ENCODE measurements at regions not wholly inside any gene's neighbourhood (a gene's known extent, or its start where the extent isn't known, plus 50 kb on each side); places are given as distances from the start of the nearest gene placed in this dataset.

GRCh38 chr3:21357241-21357640 is 393.8 kb downstream of the ZNF385D start:
- Mint-ChIP-seq H3K4me1 (ENCODE audit: low read depth in 2 of 2) (no peaks in the 10 kb centered on the region), H3K9me3 (peaks cover 13% of the 10 kb centered on the region), H3K27ac (no peak overlapping the region), H3K4me3 (no peak overlapping the region), H3K27me3 (no peaks in the 10 kb centered on the region), H3K36me3 (no peaks in the 10 kb centered on the region)
- no peak for ATAC-seq
- DNase-seq (ENCODE audit: low spot score) = no peak

DNA sequence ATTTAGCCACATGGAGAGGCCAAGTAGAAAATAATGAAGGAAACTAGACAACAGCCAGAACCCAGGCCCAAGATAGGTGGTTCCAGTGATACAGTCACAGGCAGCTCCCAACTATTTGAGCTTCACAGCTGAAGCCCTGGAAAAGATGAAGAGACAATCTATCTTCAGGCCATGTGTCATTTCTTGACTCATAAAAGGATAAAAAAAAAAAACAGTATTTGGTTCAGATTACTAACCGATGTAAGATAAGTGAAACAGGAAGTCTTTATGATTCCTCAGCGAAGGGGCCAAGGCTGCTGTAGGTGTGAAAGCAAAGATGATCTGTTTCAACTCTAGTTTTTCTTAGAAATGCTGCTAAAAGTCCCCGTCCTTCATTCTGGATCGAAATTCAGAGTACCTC is 394.6 kb downstream of the ZNF385D start:
- Mint-ChIP-seq H3K4me1 (ENCODE audit: low read depth in 2 of 2) (no peaks in the 10 kb centered on the region), H3K27me3 (no peaks in the 10 kb centered on the region), H3K4me3 (no peak overlapping the region), H3K27ac (no peak overlapping the region), H3K36me3 (no peaks in the 10 kb centered on the region), H3K9me3 (peaks cover 11% of the 10 kb centered on the region)
- DNase-seq (ENCODE audit: low spot score) (no peak), ATAC-seq (no peak)

GRCh38 chr3:21345382-21345976 is 405.5 kb downstream of the ZNF385D start:
- Mint-ChIP-seq H3K4me1 (ENCODE audit: low read depth in 2 of 2) (no peaks in the 10 kb centered on the region), H3K9me3 (peaks cover 19% of the 10 kb centered on the region)

GRCh38 chr3:21331857-21332256 is 419.2 kb downstream of the ZNF385D start:
- H3K4me1 Mint-ChIP-seq (ENCODE audit: low read depth in 2 of 2) = peaks cover 0 to 5% of the 10 kb centered on the region in 2 donors
- ATAC-seq (no peak), DNase-seq (ENCODE audit: low spot score) (no peak)
- H3K4me3 Mint-ChIP-seq = no peak overlapping the region
- peaks cover 15% of the 10 kb centered on the region for H3K36me3 Mint-ChIP-seq
- peaks cover 27% of the 10 kb centered on the region for H3K9me3 Mint-ChIP-seq
- no peak overlapping the region for H3K27ac Mint-ChIP-seq
- no peaks in the 10 kb centered on the region for H3K27me3 Mint-ChIP-seq

More at GRCh38 chr3:21345382-21345976, 405.5 kb downstream of the ZNF385D start:
- DNase-seq (ENCODE audit: low spot score) (no peak), ATAC-seq (no peak)
- H3K36me3 Mint-ChIP-seq = no peaks in the 10 kb centered on the region
- H3K27ac Mint-ChIP-seq = no peak overlapping the region
- H3K27me3 Mint-ChIP-seq = no peaks in the 10 kb centered on the region
- no peak overlapping the region for H3K4me3 Mint-ChIP-seq

- no peak overlapping the region for H3K27ac Mint-ChIP-seq
- H3K4me3 Mint-ChIP-seq = no peak overlapping the region
- peaks cover 11% of the 10 kb centered on the region for H3K36me3 Mint-ChIP-seq
- no peak for ATAC-seq
- no peak for DNase-seq (ENCODE audit: low spot score)
- no peaks in the 10 kb centered on the region for H3K27me3 Mint-ChIP-seq
- H3K9me3 Mint-ChIP-seq = peaks cover 22% of the 10 kb centered on the region
- peaks cover 0 to 5% of the 10 kb centered on the region in 2 donors for H3K4me1 Mint-ChIP-seq (ENCODE audit: low read depth in 2 of 2)
Observed at GRCh38 chr3:21331321-21331720, 419.7 kb downstream of the ZNF385D start.

DNA sequence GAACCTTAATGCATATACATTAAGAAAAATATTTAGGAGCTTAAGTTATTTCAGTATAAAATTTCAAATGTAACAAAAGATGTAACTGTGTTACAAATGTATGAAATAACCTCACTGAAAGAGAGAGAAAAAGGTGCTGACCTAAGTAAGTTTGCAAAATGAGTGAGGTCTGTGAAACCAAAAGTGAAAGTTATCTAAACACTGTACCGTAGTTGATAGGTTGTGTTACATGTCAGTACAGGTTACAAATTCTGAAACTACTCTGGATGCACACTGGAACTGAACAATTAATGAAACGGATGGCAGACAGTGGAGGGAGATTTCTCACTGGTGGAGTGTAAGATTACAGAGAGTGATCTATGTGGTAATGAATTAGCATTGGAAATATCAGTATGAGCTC is 420.7 kb downstream of the ZNF385D start:
- Mint-ChIP-seq H3K27me3 (no peaks in the 10 kb centered on the region), H3K4me3 (no peak overlapping the region), H3K9me3 (peaks cover 14% of the 10 kb centered on the region), H3K36me3 (peaks cover 4% of the 10 kb centered on the region), H3K27ac (no peak overlapping the region), H3K4me1 (ENCODE audit: low read depth in 2 of 2) (peaks cover 0 to 5% of the 10 kb centered on the region in 2 donors)
- no peak for DNase-seq (ENCODE audit: low spot score)
- ATAC-seq = no peak

- Mint-ChIP-seq H3K27me3 (no peaks in the 10 kb centered on the region), H3K4me1 (ENCODE audit: low read depth in 2 of 2) (peaks cover 0 to 5% of the 10 kb centered on the region in 2 donors), H3K27ac (no peak overlapping the region), H3K36me3 (peaks cover 4% of the 10 kb centered on the region), H3K4me3 (no peak overlapping the region), H3K9me3 (peaks cover 14% of the 10 kb centered on the region)
- no peak for DNase-seq (ENCODE audit: low spot score)
- no peak for ATAC-seq
Observed at GRCh38 chr3:21328711-21329390, 422.2 kb downstream of the ZNF385D start.

- peaks cover 4% of the 10 kb centered on the region for H3K36me3 Mint-ChIP-seq
- H3K27me3 Mint-ChIP-seq = no peaks in the 10 kb centered on the region
- no peak overlapping the region for H3K4me3 Mint-ChIP-seq
- H3K27ac Mint-ChIP-seq = no peak overlapping the region
- DNase-seq (ENCODE audit: low spot score) (no peak), ATAC-seq (no peak)
- peaks cover 0 to 5% of the 10 kb centered on the region in 2 donors for H3K4me1 Mint-ChIP-seq (ENCODE audit: low read depth in 2 of 2)
- H3K9me3 Mint-ChIP-seq = peaks cover 5% of the 10 kb centered on the region
Observed at GRCh38 chr3:21326704-21327475, 424.1 kb downstream of the ZNF385D start.

DNA sequence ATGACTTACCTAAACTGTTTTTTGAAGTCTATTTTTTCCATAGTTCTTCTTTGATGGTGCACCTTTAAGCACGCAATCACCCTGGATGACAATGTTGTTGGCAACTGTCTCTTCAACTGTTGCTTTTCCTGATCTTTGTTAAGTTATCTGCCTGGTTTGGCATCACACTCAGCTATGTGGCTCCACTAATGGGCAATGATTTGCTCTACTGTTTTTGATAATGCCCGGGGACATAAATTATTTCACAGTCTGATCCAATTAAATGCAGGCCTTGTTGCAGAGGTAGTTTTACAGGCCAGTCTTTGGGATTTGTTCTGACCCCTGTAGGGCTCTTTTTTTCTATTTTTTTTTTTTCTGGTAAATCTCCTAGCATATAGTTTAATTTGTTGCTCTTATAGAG is 436.3 kb downstream of the ZNF385D start:
- H3K4me1 Mint-ChIP-seq (ENCODE audit: low read depth in 2 of 2) = no peaks in the 10 kb centered on the region
- ATAC-seq = no peak
- DNase-seq (ENCODE audit: low spot score) = no peak
- no peaks in the 10 kb centered on the region for H3K36me3 Mint-ChIP-seq
- no peak overlapping the region for H3K27ac Mint-ChIP-seq
- H3K9me3 Mint-ChIP-seq = peaks cover 22% of the 10 kb centered on the region
- no peak overlapping the region for H3K4me3 Mint-ChIP-seq
- no peaks in the 10 kb centered on the region for H3K27me3 Mint-ChIP-seq

DNA sequence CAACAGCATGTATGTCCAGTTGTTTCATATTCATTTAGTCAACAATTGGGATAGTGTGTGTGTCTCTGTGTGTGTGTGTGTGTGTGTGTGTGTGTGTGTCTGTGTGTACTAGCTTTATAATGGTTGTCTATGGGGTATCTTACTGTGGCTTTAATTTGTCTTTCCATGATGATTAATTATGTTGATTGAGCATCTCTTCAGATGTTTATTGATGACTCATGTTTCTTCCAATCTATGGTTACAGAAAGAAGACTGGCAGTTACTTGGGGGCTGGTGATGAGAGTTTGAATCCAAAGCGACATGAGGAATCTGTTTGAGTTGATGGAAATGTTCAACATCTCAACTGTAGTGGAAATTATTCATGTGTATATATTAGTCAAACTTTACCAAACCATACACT is 440.1 kb downstream of the ZNF385D start:
- Mint-ChIP-seq H3K27ac (no peak overlapping the region), H3K36me3 (no peaks in the 10 kb centered on the region), H3K9me3 (peaks cover 20% of the 10 kb centered on the region), H3K4me1 (ENCODE audit: low read depth in 2 of 2) (no peaks in the 10 kb centered on the region), H3K4me3 (no peak overlapping the region), H3K27me3 (no peaks in the 10 kb centered on the region)
- DNase-seq (ENCODE audit: low spot score) = no peak
- no peak for ATAC-seq

- Mint-ChIP-seq H3K27me3 (no peaks in the 10 kb centered on the region), H3K9me3 (peaks cover 22% of the 10 kb centered on the region), H3K4me1 (ENCODE audit: low read depth in 2 of 2) (no peaks in the 10 kb centered on the region), H3K27ac (no peak overlapping the region), H3K4me3 (no peak overlapping the region), H3K36me3 (peaks cover 3% of the 10 kb centered on the region)
- ATAC-seq (no peak), DNase-seq (ENCODE audit: low spot score) (no peak)
Observed at GRCh38 chr3:21310161-21310560, 440.8 kb downstream of the ZNF385D start.

GRCh38 chr3:21297304-21297703 is 453.7 kb downstream of the ZNF385D start:
- ATAC-seq = no peak

DNA sequence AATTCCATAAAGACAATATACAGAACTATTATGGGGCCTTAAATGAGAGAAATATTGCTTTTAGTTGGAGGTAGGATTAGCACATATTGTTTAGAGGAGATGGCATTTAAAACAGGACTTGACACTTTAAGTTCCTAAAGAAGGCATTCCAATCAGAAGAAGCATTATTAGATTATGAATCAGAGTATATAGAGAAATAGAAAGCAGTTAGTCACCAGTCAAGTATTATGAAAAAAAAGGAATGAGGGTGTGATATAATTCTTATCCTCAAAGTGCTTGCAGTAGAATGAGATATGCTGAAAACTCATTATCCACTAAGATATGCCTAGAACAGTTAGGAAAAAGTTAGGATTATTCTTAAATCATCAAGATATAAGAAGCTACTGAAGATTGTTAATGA is 456.2 kb downstream of the ZNF385D start:
- Mint-ChIP-seq H3K4me1 (ENCODE audit: low read depth in 2 of 2) (no peaks in the 10 kb centered on the region), H3K27me3 (no peaks in the 10 kb centered on the region), H3K9me3 (peaks cover 18% of the 10 kb centered on the region), H3K36me3 (no peaks in the 10 kb centered on the region), H3K4me3 (no peak overlapping the region), H3K27ac (no peak overlapping the region)
- no peak for DNase-seq (ENCODE audit: low spot score)
- no peak for ATAC-seq

More at GRCh38 chr3:21297304-21297703, 453.7 kb downstream of the ZNF385D start:
- no peaks in the 10 kb centered on the region for H3K27me3 Mint-ChIP-seq
- no peak for DNase-seq (ENCODE audit: low spot score)
- no peak overlapping the region for H3K27ac Mint-ChIP-seq
- H3K36me3 Mint-ChIP-seq = no peaks in the 10 kb centered on the region
- H3K4me1 Mint-ChIP-seq (ENCODE audit: low read depth in 2 of 2) = no peaks in the 10 kb centered on the region
- peaks cover 12% of the 10 kb centered on the region for H3K9me3 Mint-ChIP-seq
- H3K4me3 Mint-ChIP-seq = no peak overlapping the region

- no peak for DNase-seq (ENCODE audit: low spot score)
- H3K4me3 Mint-ChIP-seq = no peak overlapping the region
- H3K27me3 Mint-ChIP-seq = no peaks in the 10 kb centered on the region
- ATAC-seq = no peak
- H3K27ac Mint-ChIP-seq = no peak overlapping the region
- no peaks in the 10 kb centered on the region for H3K36me3 Mint-ChIP-seq
- no peaks in the 10 kb centered on the region for H3K4me1 Mint-ChIP-seq (ENCODE audit: low read depth in 2 of 2)
- peaks cover 11% of the 10 kb centered on the region for H3K9me3 Mint-ChIP-seq
Observed at GRCh38 chr3:21292971-21293370, 458.0 kb downstream of the ZNF385D start.
